WTC11 (cell line): ENCODE measurements at regions not wholly inside any gene's neighbourhood (a gene's known extent, or its start where the extent isn't known, plus 50 kb on each side); places are given as distances from the start of the nearest gene placed in this dataset.

Source experiments
- AFF4 ChIP-seq: sonication (generic); formaldehyde crosslinking; IDR thresholded peaks from 2 replicates; pipeline ENCODE4 v1.8.1; 2023; ENCODE audit warnings: mild to moderate bottlenecking, missing genetic modification reagents, borderline replicate concordance
- AR ChIP-seq: fragments of 250-450 bp; sonication (Bioruptor Pico); IDR thresholded peaks from 2 replicates; pipeline ENCODE4 v1.9.0; 2021; ENCODE audit warnings: mild to moderate bottlenecking
- ELF4 ChIP-seq: sonication (generic); formaldehyde crosslinking; IDR thresholded peaks from 2 replicates; pipeline ENCODE4 v1.8.1; 2022; ENCODE audit warnings: low read depth, mild to moderate bottlenecking, moderate library complexity, missing genetic modification reagents
- ESRRA ChIP-seq: sonication (generic); formaldehyde crosslinking; IDR thresholded peaks from 2 replicates; pipeline ENCODE4 v1.8.1; 2022; ENCODE audit warnings: mild to moderate bottlenecking, missing genetic modification reagents, borderline replicate concordance
- HMGXB4 ChIP-seq: sonication (generic); formaldehyde crosslinking; IDR thresholded peaks from 2 replicates; pipeline ENCODE4 v1.8.1; 2023; ENCODE audit warnings: mild to moderate bottlenecking, moderate library complexity, missing genetic modification reagents
- JUN ChIP-seq: sonication (generic); formaldehyde crosslinking; IDR thresholded peaks from 2 replicates; pipeline ENCODE4 v1.8.0; 2023; ENCODE audit warnings: mild to moderate bottlenecking, missing genetic modification reagents
- NR2C2 ChIP-seq: sonication (generic); formaldehyde crosslinking; IDR thresholded peaks from 2 replicates; pipeline ENCODE4 v1.8.0; 2022; ENCODE audit warnings: mild to moderate bottlenecking, missing genetic modification reagents
- TCF7 ChIP-seq: sonication (generic); formaldehyde crosslinking; IDR thresholded peaks from 2 replicates; pipeline ENCODE4 v1.8.0; 2022; ENCODE audit warnings: mild to moderate bottlenecking, low read depth, missing genetic modification reagents, moderate library complexity
- TF ChIP-seq, protein P1 (sequence below): fragments of 200-600 bp; IDR thresholded peaks from 2 replicates; pipeline ENCODE4 v1.8.0; 2022; ENCODE audit warnings: antibody characterized with exemption
- TF ChIP-seq, protein P2 (sequence below): sonication (generic); formaldehyde crosslinking; conservative IDR thresholded peaks from 2 replicates; pipeline ENCODE4 v1.8.1; 2022; ENCODE audit warnings: mild to moderate bottlenecking, missing genetic modification reagents
- TF ChIP-seq, protein P3 (sequence below): sonication (generic); formaldehyde crosslinking; IDR thresholded peaks from 2 replicates; pipeline ENCODE4 v1.8.0; 2022; ENCODE audit warnings: mild to moderate bottlenecking, missing genetic modification reagents
- TF ChIP-seq, protein P4 (sequence below): sonication (generic); formaldehyde crosslinking; IDR thresholded peaks from 2 replicates; pipeline ENCODE4 v1.8.1; 2022; ENCODE audit warnings: mild to moderate bottlenecking, missing genetic modification reagents, moderate library complexity, borderline replicate concordance

- TF ChIP-seq NR2C2 (CRISPR knock-in tag) (no peak), TCF7 (CRISPR knock-in tag) (no peak), JUN (CRISPR knock-in tag) (no peak), AR (CRISPR knock-in tag) (no peak), ESRRA (CRISPR knock-in tag) (no peak), AFF4 (no peak), ELF4 (CRISPR knock-in tag) (no peak), HMGXB4 (CRISPR knock-in tag) (no peak)
- TF ChIP-seq, protein P1, sequence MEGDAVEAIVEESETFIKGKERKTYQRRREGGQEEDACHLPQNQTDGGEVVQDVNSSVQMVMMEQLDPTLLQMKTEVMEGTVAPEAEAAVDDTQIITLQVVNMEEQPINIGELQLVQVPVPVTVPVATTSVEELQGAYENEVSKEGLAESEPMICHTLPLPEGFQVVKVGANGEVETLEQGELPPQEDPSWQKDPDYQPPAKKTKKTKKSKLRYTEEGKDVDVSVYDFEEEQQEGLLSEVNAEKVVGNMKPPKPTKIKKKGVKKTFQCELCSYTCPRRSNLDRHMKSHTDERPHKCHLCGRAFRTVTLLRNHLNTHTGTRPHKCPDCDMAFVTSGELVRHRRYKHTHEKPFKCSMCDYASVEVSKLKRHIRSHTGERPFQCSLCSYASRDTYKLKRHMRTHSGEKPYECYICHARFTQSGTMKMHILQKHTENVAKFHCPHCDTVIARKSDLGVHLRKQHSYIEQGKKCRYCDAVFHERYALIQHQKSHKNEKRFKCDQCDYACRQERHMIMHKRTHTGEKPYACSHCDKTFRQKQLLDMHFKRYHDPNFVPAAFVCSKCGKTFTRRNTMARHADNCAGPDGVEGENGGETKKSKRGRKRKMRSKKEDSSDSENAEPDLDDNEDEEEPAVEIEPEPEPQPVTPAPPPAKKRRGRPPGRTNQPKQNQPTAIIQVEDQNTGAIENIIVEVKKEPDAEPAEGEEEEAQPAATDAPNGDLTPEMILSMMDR, result no peak
- TF ChIP-seq, protein P2, sequence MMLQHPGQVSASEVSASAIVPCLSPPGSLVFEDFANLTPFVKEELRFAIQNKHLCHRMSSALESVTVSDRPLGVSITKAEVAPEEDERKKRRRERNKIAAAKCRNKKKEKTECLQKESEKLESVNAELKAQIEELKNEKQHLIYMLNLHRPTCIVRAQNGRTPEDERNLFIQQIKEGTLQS (CRISPR knock-in tag), result no peak
- TF ChIP-seq, protein P3, sequence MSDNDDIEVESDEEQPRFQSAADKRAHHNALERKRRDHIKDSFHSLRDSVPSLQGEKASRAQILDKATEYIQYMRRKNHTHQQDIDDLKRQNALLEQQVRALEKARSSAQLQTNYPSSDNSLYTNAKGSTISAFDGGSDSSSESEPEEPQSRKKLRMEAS, result no peak
- TF ChIP-seq, protein P4, sequence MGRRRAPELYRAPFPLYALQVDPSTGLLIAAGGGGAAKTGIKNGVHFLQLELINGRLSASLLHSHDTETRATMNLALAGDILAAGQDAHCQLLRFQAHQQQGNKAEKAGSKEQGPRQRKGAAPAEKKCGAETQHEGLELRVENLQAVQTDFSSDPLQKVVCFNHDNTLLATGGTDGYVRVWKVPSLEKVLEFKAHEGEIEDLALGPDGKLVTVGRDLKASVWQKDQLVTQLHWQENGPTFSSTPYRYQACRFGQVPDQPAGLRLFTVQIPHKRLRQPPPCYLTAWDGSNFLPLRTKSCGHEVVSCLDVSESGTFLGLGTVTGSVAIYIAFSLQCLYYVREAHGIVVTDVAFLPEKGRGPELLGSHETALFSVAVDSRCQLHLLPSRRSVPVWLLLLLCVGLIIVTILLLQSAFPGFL (CRISPR knock-in tag), result no peak
These were observed 74.6 kb upstream of the PDSS1 start for GRCh38 chr10:26622891-26623290.
